Activated CD8-positive, alpha-beta memory T cell treated with anti-CD3 and anti-CD28 coated beads, Interleukin-2, amount 50 U/mL, for 4 hours (primary cell): ENCODE measurements at regions not wholly inside any gene's neighbourhood (a gene's known extent, or its start where the extent isn't known, plus 50 kb on each side); places are given as distances from the start of the nearest gene placed in this dataset.

Source experiments
- DNase-seq: peaks from one replicate; pipeline ENCODE4 v3.0.0-alpha.2; 2020

- no peak for DNase-seq
Measured at GRCh38 chr11:123302751-123303195, 107.7 kb upstream of the CLMP start.

GRCh38 chr11:123301696-123302400, 106.8 kb upstream of the CLMP start:
- DNase-seq, result peak; percentile 66

GRCh38 chr11:123301013-123301591, 106.1 kb upstream of the CLMP start:
- no peak for DNase-seq

- DNase-seq, result no peak
Measured at GRCh38 chr11:123299721-123300120, 104.7 kb upstream of the CLMP start.

- no peak for DNase-seq
Measured at GRCh38 chr11:123298488-123299447, 103.7 kb upstream of the CLMP start.

GRCh38 chr11:123292647-123293046, 97.6 kb upstream of the CLMP start:
- DNase-seq, result no peak

- no peak for DNase-seq
Measured at GRCh38 chr11:123291201-123291869, 96.3 kb upstream of the CLMP start.

GRCh38 chr11:123286761-123287160, 91.7 kb upstream of the CLMP start:
- no peak for DNase-seq

GRCh38 chr11:123286255-123286654, 91.2 kb upstream of the CLMP start:
- no peak for DNase-seq

GRCh38 chr11:123284454-123284853, 89.4 kb upstream of the CLMP start:
- DNase-seq, result no peak

- DNase-seq, result no peak
Measured at GRCh38 chr11:123282597-123282996, 87.5 kb upstream of the CLMP start.

GRCh38 chr11:123273616-123274015, 78.6 kb upstream of the CLMP start:
- DNase-seq, result no peak

- DNase-seq, result no peak
Measured at GRCh38 chr11:123272565-123272964, 77.5 kb upstream of the CLMP start.

GRCh38 chr11:123268156-123268555, 73.1 kb upstream of the CLMP start:
- no peak for DNase-seq

GRCh38 chr11:123265951-123266350, 70.9 kb upstream of the CLMP start:
- no peak for DNase-seq

- DNase-seq, result no peak
Measured at GRCh38 chr11:123264431-123264780, 69.4 kb upstream of the CLMP start.

GRCh38 chr11:123261345-123262106, 66.5 kb upstream of the CLMP start:
- DNase-seq, result peak; percentile 63

- no peak for DNase-seq
Measured at GRCh38 chr11:123260511-123261211, 65.6 kb upstream of the CLMP start.

GRCh38 chr11:123258877-123259276, 63.8 kb upstream of the CLMP start:
- DNase-seq, result no peak

GRCh38 chr11:123257370-123257769, 62.3 kb upstream of the CLMP start:
- no peak for DNase-seq

- DNase-seq, result no peak
Measured at GRCh38 chr11:123255909-123256308, 60.9 kb upstream of the CLMP start.

GRCh38 chr11:123254357-123254756, 59.3 kb upstream of the CLMP start:
- no peak for DNase-seq
